ENCODE measurements at regions not wholly inside any gene's neighbourhood (a gene's known extent, or its start where the extent isn't known, plus 50 kb on each side); places are given as distances from the start of the nearest gene placed in this dataset.

- H3K4me3 ChIP-seq (ENCODE audit: low read length): no peak overlapping the region
- H2AFZ ChIP-seq (ENCODE audit: low read depth, low read length): no peak overlapping the region
- H3K27ac ChIP-seq (ENCODE audit: low read length): no peak overlapping the region
- H3K79me2 ChIP-seq (replicated peaks; ENCODE audit: insufficient read depth, low read length): no peaks in the 10 kb centered on the region
- no peak overlapping the region for H3K9ac ChIP-seq (ENCODE audit: low read length)
- no peaks in the 10 kb centered on the region for H3K36me3 ChIP-seq (ENCODE audit: insufficient read depth, low read length)
- no peaks in the 10 kb centered on the region for H3K9me3 ChIP-seq (ENCODE audit: low read length)
- no peak overlapping the region for H3K4me2 ChIP-seq (ENCODE audit: low read length)
- no peaks in the 10 kb centered on the region for H4K20me1 ChIP-seq (ENCODE audit: insufficient read depth)
- H3K9me2 ChIP-seq (ENCODE audit: insufficient read depth, low read length): no peaks in the 10 kb centered on the region
- TF ChIP-seq MXI1 (conservative IDR thresholded peaks at IDR 0.05; ENCODE audit: poor library complexity, severe bottlenecking) (no peak), EZH2 (IDR thresholded peaks at IDR 0.05; ENCODE audit: borderline replicate concordance, insufficient read depth, low read length, poor library complexity, severe bottlenecking) (no peak), RAD21 (conservative IDR thresholded peaks at IDR 0.05) (no peak), POLR2AphosphoS5 (IDR thresholded peaks at IDR 0.05) (peak; percentile 81)
- no peaks in the 10 kb centered on the region for H3K27me3 ChIP-seq (ENCODE audit: insufficient read depth, low read depth, low read length)
- H3F3A ChIP-seq (ENCODE audit: insufficient read depth, low read length, poor library complexity, severe bottlenecking): no peaks in the 10 kb centered on the region
Observed at GRCh38 chr12:32047357-32048212, 59.1 kb upstream of the BICD1 start.

- no peak overlapping the region for H3K4me2 ChIP-seq (ENCODE audit: low read length)
- H3K4me3 ChIP-seq (ENCODE audit: low read length): no peak overlapping the region
- H3K79me2 ChIP-seq (replicated peaks; ENCODE audit: insufficient read depth, low read length): no peaks in the 10 kb centered on the region
- no peak overlapping the region for H2AFZ ChIP-seq (ENCODE audit: low read depth, low read length)
- H3K9me3 ChIP-seq (ENCODE audit: low read length): no peaks in the 10 kb centered on the region
- no peak for TF ChIP-seq SMC3 (conservative IDR thresholded peaks at IDR 0.05; ENCODE audit: poor library complexity)
- TF ChIP-seq RAD21 (conservative IDR thresholded peaks at IDR 0.05): no peak
- no peak for TF ChIP-seq MXI1 (conservative IDR thresholded peaks at IDR 0.05; ENCODE audit: poor library complexity, severe bottlenecking)
- TF ChIP-seq EZH2 (IDR thresholded peaks at IDR 0.05; ENCODE audit: borderline replicate concordance, insufficient read depth, low read length, poor library complexity, severe bottlenecking): no peak
- TF ChIP-seq POLR2AphosphoS5 (IDR thresholded peaks at IDR 0.05): no peak
- no peak for TF ChIP-seq EP300 (conservative IDR thresholded peaks at IDR 0.05; ENCODE audit: poor library complexity, severe bottlenecking)
- no peak for TF ChIP-seq REST (IDR thresholded peaks at IDR 0.05; ENCODE audit: borderline replicate concordance)
- no peak overlapping the region for H3K27ac ChIP-seq (ENCODE audit: low read length)
- no peak overlapping the region for H3K9ac ChIP-seq (ENCODE audit: low read length)
- no peaks in the 10 kb centered on the region for H3F3A ChIP-seq (ENCODE audit: insufficient read depth, low read length, poor library complexity, severe bottlenecking)
- H3K9me2 ChIP-seq (ENCODE audit: insufficient read depth, low read length): no peaks in the 10 kb centered on the region
- H3K36me3 ChIP-seq (ENCODE audit: insufficient read depth, low read length): no peaks in the 10 kb centered on the region
- H4K20me1 ChIP-seq (ENCODE audit: insufficient read depth): no peaks in the 10 kb centered on the region
- no peaks in the 10 kb centered on the region for H3K27me3 ChIP-seq (ENCODE audit: insufficient read depth, low read depth, low read length)
Observed at GRCh38 chr12:32048791-32049190, 57.9 kb upstream of the BICD1 start.

GRCh38 chr12:32049956-32050355 is 56.7 kb upstream of the BICD1 start:
- H3K27ac ChIP-seq (ENCODE audit: low read length): no peak overlapping the region
- no peaks in the 10 kb centered on the region for H3F3A ChIP-seq (ENCODE audit: insufficient read depth, low read length, poor library complexity, severe bottlenecking)
- H4K20me1 ChIP-seq (ENCODE audit: insufficient read depth): no peaks in the 10 kb centered on the region
- H3K27me3 ChIP-seq (ENCODE audit: insufficient read depth, low read depth, low read length): no peaks in the 10 kb centered on the region
- H3K79me2 ChIP-seq (replicated peaks; ENCODE audit: insufficient read depth, low read length): no peaks in the 10 kb centered on the region
- H3K9me3 ChIP-seq (ENCODE audit: low read length): no peaks in the 10 kb centered on the region
- no peaks in the 10 kb centered on the region for H3K9me2 ChIP-seq (ENCODE audit: insufficient read depth, low read length)
- no peak overlapping the region for H3K9ac ChIP-seq (ENCODE audit: low read length)
- no peak overlapping the region for H2AFZ ChIP-seq (ENCODE audit: low read depth, low read length)
- H3K4me3 ChIP-seq (ENCODE audit: low read length): no peak overlapping the region
- H3K4me2 ChIP-seq (ENCODE audit: low read length): no peak overlapping the region
- TF ChIP-seq CTCF (IDR thresholded peaks at IDR 0.05; ENCODE audit: poor library complexity, severe bottlenecking): no peak
- no peak for TF ChIP-seq MXI1 (conservative IDR thresholded peaks at IDR 0.05; ENCODE audit: poor library complexity, severe bottlenecking)
- no peak for TF ChIP-seq EP300 (conservative IDR thresholded peaks at IDR 0.05; ENCODE audit: poor library complexity, severe bottlenecking)
- no peak for TF ChIP-seq TAF1 (IDR thresholded peaks at IDR 0.05; ENCODE audit: low read depth)
- TF ChIP-seq REST (IDR thresholded peaks at IDR 0.05; ENCODE audit: borderline replicate concordance): no peak
- TF ChIP-seq SMC3 (conservative IDR thresholded peaks at IDR 0.05; ENCODE audit: poor library complexity): no peak
- no peak for TF ChIP-seq RAD21 (conservative IDR thresholded peaks at IDR 0.05)
- TF ChIP-seq POLR2AphosphoS5 (IDR thresholded peaks at IDR 0.05): no peak
- no peak for TF ChIP-seq EZH2 (IDR thresholded peaks at IDR 0.05; ENCODE audit: borderline replicate concordance, insufficient read depth, low read length, poor library complexity, severe bottlenecking)
- no peaks in the 10 kb centered on the region for H3K36me3 ChIP-seq (ENCODE audit: insufficient read depth, low read length)

Data from neural cell (in vitro differentiated cells).